ENCODE measurements at regions not wholly inside any gene's neighbourhood (a gene's known extent, or its start where the extent isn't known, plus 50 kb on each side); places are given as distances from the start of the nearest gene placed in this dataset.

GRCh38 chr12:24719293-24719721 is 229.6 kb downstream of the BCAT1 start:
- TF ChIP-seq, protein P1, sequence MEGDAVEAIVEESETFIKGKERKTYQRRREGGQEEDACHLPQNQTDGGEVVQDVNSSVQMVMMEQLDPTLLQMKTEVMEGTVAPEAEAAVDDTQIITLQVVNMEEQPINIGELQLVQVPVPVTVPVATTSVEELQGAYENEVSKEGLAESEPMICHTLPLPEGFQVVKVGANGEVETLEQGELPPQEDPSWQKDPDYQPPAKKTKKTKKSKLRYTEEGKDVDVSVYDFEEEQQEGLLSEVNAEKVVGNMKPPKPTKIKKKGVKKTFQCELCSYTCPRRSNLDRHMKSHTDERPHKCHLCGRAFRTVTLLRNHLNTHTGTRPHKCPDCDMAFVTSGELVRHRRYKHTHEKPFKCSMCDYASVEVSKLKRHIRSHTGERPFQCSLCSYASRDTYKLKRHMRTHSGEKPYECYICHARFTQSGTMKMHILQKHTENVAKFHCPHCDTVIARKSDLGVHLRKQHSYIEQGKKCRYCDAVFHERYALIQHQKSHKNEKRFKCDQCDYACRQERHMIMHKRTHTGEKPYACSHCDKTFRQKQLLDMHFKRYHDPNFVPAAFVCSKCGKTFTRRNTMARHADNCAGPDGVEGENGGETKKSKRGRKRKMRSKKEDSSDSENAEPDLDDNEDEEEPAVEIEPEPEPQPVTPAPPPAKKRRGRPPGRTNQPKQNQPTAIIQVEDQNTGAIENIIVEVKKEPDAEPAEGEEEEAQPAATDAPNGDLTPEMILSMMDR (IDR thresholded peaks at IDR 0.05) = no peak
- TF ChIP-seq ZNF232 (CRISPR knock-in tag; IDR thresholded peaks at IDR 0.05) = no peak
- no peak for TF ChIP-seq ZNF138 (CRISPR knock-in tag; conservative IDR thresholded peaks at IDR 0.05)
- no peak for TF ChIP-seq HMGXB4 (CRISPR knock-in tag; IDR thresholded peaks at IDR 0.05)

Measured in WTC11 (cell line).